ENCODE measurements at regions not wholly inside any gene's neighbourhood (a gene's known extent, or its start where the extent isn't known, plus 50 kb on each side); places are given as distances from the start of the nearest gene placed in this dataset.

- TF ChIP-seq, protein P1, sequence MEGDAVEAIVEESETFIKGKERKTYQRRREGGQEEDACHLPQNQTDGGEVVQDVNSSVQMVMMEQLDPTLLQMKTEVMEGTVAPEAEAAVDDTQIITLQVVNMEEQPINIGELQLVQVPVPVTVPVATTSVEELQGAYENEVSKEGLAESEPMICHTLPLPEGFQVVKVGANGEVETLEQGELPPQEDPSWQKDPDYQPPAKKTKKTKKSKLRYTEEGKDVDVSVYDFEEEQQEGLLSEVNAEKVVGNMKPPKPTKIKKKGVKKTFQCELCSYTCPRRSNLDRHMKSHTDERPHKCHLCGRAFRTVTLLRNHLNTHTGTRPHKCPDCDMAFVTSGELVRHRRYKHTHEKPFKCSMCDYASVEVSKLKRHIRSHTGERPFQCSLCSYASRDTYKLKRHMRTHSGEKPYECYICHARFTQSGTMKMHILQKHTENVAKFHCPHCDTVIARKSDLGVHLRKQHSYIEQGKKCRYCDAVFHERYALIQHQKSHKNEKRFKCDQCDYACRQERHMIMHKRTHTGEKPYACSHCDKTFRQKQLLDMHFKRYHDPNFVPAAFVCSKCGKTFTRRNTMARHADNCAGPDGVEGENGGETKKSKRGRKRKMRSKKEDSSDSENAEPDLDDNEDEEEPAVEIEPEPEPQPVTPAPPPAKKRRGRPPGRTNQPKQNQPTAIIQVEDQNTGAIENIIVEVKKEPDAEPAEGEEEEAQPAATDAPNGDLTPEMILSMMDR (IDR thresholded peaks at IDR 0.05), result no peak
- no peak for TF ChIP-seq EZH2 (IDR thresholded peaks at IDR 0.05; ENCODE audit: borderline replicate concordance, insufficient read depth, low read depth, low read length, poor library complexity, severe bottlenecking)
Measured at GRCh38 chrX:26822448-26822847, 606.5 kb downstream of the MAGEB5 start.
